Activated CD4-positive, alpha-beta T cell treated with anti-CD3 and anti-CD28 coated beads for 48 hours (primary cell): ENCODE measurements at regions not wholly inside any gene's neighbourhood (a gene's known extent, or its start where the extent isn't known, plus 50 kb on each side); places are given as distances from the start of the nearest gene placed in this dataset.

Source experiments
- DNase-seq: peaks from one replicate; pipeline ENCODE4 v3.0.0-alpha.2; 2020

- no peak for DNase-seq
Observed at GRCh38 chr1:224850446-224850845, 79.0 kb upstream of the DNAH14 start.

GRCh38 chr1:224851210-224851847, 78.1 kb upstream of the DNAH14 start:
- peak; percentile 73 for DNase-seq

- no peak for DNase-seq
Observed at GRCh38 chr1:224851848-224852261, 77.6 kb upstream of the DNAH14 start.

GRCh38 chr1:224852901-224853568, 76.4 kb upstream of the DNAH14 start:
- no peak for DNase-seq

GRCh38 chr1:224856973-224857372, 72.5 kb upstream of the DNAH14 start:
- no peak for DNase-seq

- DNase-seq: peak; percentile 5
Observed at GRCh38 chr1:224859651-224860050, 69.8 kb upstream of the DNAH14 start.

GRCh38 chr1:224860488-224861338, 68.8 kb upstream of the DNAH14 start:
- DNase-seq: no peak

- no peak for DNase-seq
Observed at GRCh38 chr1:224861339-224861716, 68.1 kb upstream of the DNAH14 start.

GRCh38 chr1:224863486-224863885, 66.0 kb upstream of the DNAH14 start:
- no peak for DNase-seq

GRCh38 chr1:224864006-224864405, 65.5 kb upstream of the DNAH14 start:
- no peak for DNase-seq

- no peak for DNase-seq
Observed at GRCh38 chr1:224865510-224865909, 64.0 kb upstream of the DNAH14 start.

GRCh38 chr1:224866940-224867339, 62.5 kb upstream of the DNAH14 start:
- no peak for DNase-seq

- DNase-seq: no peak
Observed at GRCh38 chr1:224867715-224868114, 61.8 kb upstream of the DNAH14 start.

GRCh38 chr1:224872832-224873433, 56.5 kb upstream of the DNAH14 start:
- DNase-seq: no peak

GRCh38 chr1:224873434-224874369, 55.8 kb upstream of the DNAH14 start:
- DNase-seq: no peak

- DNase-seq: no peak
Observed at GRCh38 chr1:224874775-224875174, 54.7 kb upstream of the DNAH14 start.

GRCh38 chr1:224879162-224879803, 50.2 kb upstream of the DNAH14 start:
- no peak for DNase-seq
